ENCODE measurements at regions not wholly inside any gene's neighbourhood (a gene's known extent, or its start where the extent isn't known, plus 50 kb on each side); places are given as distances from the start of the nearest gene placed in this dataset.

DNA sequence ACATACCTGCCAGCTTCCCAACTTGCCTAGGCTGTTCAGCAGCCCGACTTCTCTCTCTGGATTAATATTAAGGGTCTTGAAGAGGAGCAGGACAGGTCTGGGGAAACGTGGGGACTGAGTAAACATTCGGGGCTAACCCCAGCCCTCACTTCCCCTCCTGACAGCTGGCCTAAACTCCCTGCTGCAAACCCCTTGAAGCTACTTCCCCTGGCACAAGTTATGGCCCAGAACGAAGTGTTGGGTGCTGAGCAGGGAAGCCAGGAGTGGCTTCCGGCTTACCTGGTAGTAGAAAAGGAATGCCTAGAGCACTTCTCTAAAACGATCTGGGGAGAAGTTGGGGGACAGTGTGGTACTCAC lies 200.0 kb downstream of the BCOR start:
- Histone ChIP-seq H3K4me1 (ENCODE audit: control insufficient read depth in 1 of 2, insufficient read depth in 2 of 2, low read length in 2 of 2) (peaks cover 0 to 19% of the 10 kb centered on the region in 2 experiments; a peak in 3 of 4 replicates), H3K4me2 (ENCODE audit: low read length) (no peak overlapping the region), H2AFZ (ENCODE audit: low read depth, low read length, poor library complexity, severe bottlenecking) (no peak overlapping the region), H3K9me3 (ENCODE audit: control insufficient read depth in 1 of 2, insufficient read depth in 1 of 2, low read depth in 1 of 2, low read length in 2 of 2) (no peaks in the 10 kb centered on the region), H3K27ac (ENCODE audit: low read depth, low read length) (no peak overlapping the region), H3K27me3 (ENCODE audit: insufficient read depth, low read length) (no peaks in the 10 kb centered on the region), H3K4me3 (replicated peaks in 1 of 2; ENCODE audit: low read depth in 1 of 2, low read length in 2 of 2) (no peak overlapping the region), H3K9me2 (ENCODE audit: insufficient read depth) (no peaks in the 10 kb centered on the region), H3K36me3 (ENCODE audit: control insufficient read depth in 1 of 2, insufficient read depth in 2 of 2, low read length in 2 of 2) (no peaks in the 10 kb centered on the region), H3K9ac (ENCODE audit: low read length) (no peak overlapping the region), H3K79me2 (ENCODE audit: insufficient read depth, low read length) (no peaks in the 10 kb centered on the region), H4K20me1 (ENCODE audit: insufficient read depth) (no peaks in the 10 kb centered on the region)
- RAD21 ChIA-PET (ENCODE audit: low non-redundant PET in 1 of 2, low total read pairs in 2 of 2, uncharacterized antibody in 2 of 2, unreplicated experiment in 2 of 2), result no interaction called here
- DNase-seq (ENCODE audit: low read depth, low spot score), result no peak
- TF ChIP-seq YY1 (IDR thresholded peaks at IDR 0.05; ENCODE audit: extremely low read depth, insufficient replicate concordance, low read depth, low read length) (no peak), JUND (IDR thresholded peaks at IDR 0.05) (no peak), RAD21 (IDR thresholded peaks at IDR 0.05; ENCODE audit: low read depth) (no peak), CBX3 (IDR thresholded peaks at IDR 0.05; ENCODE audit: low read depth) (no peak), FOSL1 (IDR thresholded peaks at IDR 0.05; ENCODE audit: low read depth) (no peak), SRF (IDR thresholded peaks at IDR 0.05; ENCODE audit: low read depth) (no peak), ZFX (IDR thresholded peaks at IDR 0.05) (no peak), ELF1 (IDR thresholded peaks at IDR 0.05; ENCODE audit: borderline replicate concordance, low read depth) (no peak), EZH2 (IDR thresholded peaks at IDR 0.05) (no peak), POLR2A (IDR thresholded peaks at IDR 0.05; ENCODE audit: borderline replicate concordance, extremely low read depth, insufficient read depth, insufficient read length) (no peak), EGR1 (IDR thresholded peaks at IDR 0.05; ENCODE audit: low read depth) (no peak), CEBPB (IDR thresholded peaks at IDR 0.05; ENCODE audit: low read depth) (no peak)
- TF ChIP-seq, protein P1, sequence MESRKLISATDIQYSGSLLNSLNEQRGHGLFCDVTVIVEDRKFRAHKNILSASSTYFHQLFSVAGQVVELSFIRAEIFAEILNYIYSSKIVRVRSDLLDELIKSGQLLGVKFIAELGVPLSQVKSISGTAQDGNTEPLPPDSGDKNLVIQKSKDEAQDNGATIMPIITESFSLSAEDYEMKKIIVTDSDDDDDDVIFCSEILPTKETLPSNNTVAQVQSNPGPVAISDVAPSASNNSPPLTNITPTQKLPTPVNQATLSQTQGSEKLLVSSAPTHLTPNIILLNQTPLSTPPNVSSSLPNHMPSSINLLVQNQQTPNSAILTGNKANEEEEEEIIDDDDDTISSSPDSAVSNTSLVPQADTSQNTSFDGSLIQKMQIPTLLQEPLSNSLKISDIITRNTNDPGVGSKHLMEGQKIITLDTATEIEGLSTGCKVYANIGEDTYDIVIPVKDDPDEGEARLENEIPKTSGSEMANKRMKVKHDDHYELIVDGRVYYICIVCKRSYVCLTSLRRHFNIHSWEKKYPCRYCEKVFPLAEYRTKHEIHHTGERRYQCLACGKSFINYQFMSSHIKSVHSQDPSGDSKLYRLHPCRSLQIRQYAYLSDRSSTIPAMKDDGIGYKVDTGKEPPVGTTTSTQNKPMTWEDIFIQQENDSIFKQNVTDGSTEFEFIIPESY (IDR thresholded peaks at IDR 0.05; ENCODE audit: extremely low read depth, insufficient replicate concordance, low read length), result no peak
- TF ChIP-seq, protein P2, sequence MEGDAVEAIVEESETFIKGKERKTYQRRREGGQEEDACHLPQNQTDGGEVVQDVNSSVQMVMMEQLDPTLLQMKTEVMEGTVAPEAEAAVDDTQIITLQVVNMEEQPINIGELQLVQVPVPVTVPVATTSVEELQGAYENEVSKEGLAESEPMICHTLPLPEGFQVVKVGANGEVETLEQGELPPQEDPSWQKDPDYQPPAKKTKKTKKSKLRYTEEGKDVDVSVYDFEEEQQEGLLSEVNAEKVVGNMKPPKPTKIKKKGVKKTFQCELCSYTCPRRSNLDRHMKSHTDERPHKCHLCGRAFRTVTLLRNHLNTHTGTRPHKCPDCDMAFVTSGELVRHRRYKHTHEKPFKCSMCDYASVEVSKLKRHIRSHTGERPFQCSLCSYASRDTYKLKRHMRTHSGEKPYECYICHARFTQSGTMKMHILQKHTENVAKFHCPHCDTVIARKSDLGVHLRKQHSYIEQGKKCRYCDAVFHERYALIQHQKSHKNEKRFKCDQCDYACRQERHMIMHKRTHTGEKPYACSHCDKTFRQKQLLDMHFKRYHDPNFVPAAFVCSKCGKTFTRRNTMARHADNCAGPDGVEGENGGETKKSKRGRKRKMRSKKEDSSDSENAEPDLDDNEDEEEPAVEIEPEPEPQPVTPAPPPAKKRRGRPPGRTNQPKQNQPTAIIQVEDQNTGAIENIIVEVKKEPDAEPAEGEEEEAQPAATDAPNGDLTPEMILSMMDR (IDR thresholded peaks at IDR 0.05 in 2 of 3, conservative IDR thresholded peaks at IDR 0.05 in 1 of 3; ENCODE audit: borderline replicate concordance in 1 of 3, insufficient read depth in 1 of 3, low read depth in 2 of 3, low read length in 2 of 3), result no peak
- TF ChIP-seq, protein P3, sequence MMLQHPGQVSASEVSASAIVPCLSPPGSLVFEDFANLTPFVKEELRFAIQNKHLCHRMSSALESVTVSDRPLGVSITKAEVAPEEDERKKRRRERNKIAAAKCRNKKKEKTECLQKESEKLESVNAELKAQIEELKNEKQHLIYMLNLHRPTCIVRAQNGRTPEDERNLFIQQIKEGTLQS (IDR thresholded peaks at IDR 0.05), result no peak
- BruUV-seq (replicated peaks), result no TSS peak
- CTCF ChIA-PET, result no interaction called here
- intact Hi-C loops (cut with micrococcal nuclease), result no loop called here
- POLR2A ChIA-PET, result no interaction called here
- ATAC-seq, result no peak

Measured in HCT116 (cell line).